ENCODE measurements at regions not wholly inside any gene's neighbourhood (a gene's known extent, or its start where the extent isn't known, plus 50 kb on each side); places are given as distances from the start of the nearest gene placed in this dataset.
"Not testable (repeated sequence)": the region's sequence is repeated elsewhere in the genome, so short reads cannot be mapped to it uniquely, and the experiment has no call there.

DNA sequence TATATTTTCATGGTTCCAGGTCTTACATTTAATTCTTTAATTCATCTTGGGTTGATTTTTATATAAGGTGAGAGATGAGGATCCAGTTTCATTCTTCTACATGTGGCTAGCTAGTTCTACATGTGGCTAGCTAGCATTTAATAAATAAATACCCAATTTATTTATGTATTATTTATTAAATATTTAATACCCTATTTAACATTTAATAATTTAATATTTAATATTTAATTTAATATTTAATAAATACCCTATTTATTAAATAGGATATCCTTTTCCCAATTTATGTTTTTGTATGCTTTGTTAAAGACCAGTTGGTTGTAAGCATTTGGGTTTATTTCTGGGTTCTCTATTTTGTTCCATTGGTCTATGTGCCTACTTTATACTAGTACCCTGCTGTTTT lies 111.0 kb upstream of the PCLO start:
- no peak overlapping the region for H3K27ac ChIP-seq
- TF ChIP-seq, protein P1, sequence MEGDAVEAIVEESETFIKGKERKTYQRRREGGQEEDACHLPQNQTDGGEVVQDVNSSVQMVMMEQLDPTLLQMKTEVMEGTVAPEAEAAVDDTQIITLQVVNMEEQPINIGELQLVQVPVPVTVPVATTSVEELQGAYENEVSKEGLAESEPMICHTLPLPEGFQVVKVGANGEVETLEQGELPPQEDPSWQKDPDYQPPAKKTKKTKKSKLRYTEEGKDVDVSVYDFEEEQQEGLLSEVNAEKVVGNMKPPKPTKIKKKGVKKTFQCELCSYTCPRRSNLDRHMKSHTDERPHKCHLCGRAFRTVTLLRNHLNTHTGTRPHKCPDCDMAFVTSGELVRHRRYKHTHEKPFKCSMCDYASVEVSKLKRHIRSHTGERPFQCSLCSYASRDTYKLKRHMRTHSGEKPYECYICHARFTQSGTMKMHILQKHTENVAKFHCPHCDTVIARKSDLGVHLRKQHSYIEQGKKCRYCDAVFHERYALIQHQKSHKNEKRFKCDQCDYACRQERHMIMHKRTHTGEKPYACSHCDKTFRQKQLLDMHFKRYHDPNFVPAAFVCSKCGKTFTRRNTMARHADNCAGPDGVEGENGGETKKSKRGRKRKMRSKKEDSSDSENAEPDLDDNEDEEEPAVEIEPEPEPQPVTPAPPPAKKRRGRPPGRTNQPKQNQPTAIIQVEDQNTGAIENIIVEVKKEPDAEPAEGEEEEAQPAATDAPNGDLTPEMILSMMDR (conservative IDR thresholded peaks at IDR 0.05; ENCODE audit: low read depth), result no peak
- POLR2A ChIA-PET (ENCODE audit: low non-redundant PET), result no interaction called here
- no peak for DNase-seq (ENCODE audit: low spot score)
- CTCF ChIA-PET, result no interaction called here

GRCh38 chr7:83271212-83272099 lies 108.8 kb upstream of the PCLO start:
- CTCF ChIA-PET, result interaction anchor here (0.6 to 1.0 kb wide), 4 partner anchors 13 to 597 kb away, joined by 3 to 9 read pairs (median 4); no protein-coding TSS in a partner anchor

GRCh38 chr7:83270407-83270806 lies 107.7 kb upstream of the PCLO start:
- TF ChIP-seq, protein P1 (conservative IDR thresholded peaks at IDR 0.05; ENCODE audit: low read depth), result no peak
- ChIA-PET POLR2A (ENCODE audit: low non-redundant PET) (no interaction called here), CTCF (interaction anchor here (0.6 to 1.0 kb wide), 3 partner anchors 12 to 460 kb away, joined by 3 to 4 read pairs (median 3); no protein-coding TSS in a partner anchor)
- H3K27ac ChIP-seq, result no peak overlapping the region
- no peak for DNase-seq (ENCODE audit: low spot score)

More at GRCh38 chr7:83271212-83272099, 108.8 kb upstream of the PCLO start:
- TF ChIP-seq, protein P1 (conservative IDR thresholded peaks at IDR 0.05; ENCODE audit: low read depth), result peak; percentile 40; the same call in 1 of the 2 replicates
- DNase-seq (ENCODE audit: low spot score), result peak; percentile 5
- POLR2A ChIA-PET (ENCODE audit: low non-redundant PET), result no interaction called here
- no peak overlapping the region for H3K27ac ChIP-seq

DNA sequence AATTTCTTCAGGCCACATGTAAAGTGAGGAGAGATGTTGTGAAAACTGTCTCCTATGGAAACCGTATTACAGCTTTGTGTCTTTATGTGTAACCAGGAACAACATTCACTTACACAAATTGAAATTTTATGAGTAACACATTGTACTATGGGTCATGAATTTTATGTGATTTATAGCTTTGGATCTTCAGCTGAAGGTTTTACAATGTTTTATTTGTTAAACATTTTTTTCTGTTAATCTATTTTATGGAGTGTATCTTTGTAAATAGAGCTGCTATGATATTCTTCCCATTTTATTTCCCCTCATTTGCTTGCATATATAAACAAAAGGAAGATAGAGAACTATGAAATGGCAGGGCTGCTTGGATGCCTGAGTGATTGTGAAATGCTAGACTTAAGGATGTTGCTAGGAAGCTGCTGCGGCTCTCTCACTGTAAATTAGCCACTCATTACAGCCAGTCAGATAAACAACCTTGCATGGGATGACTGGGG lies 104.5 kb upstream of the PCLO start:
- H3K27ac ChIP-seq, result no peak overlapping the region
- TF ChIP-seq, protein P1 (conservative IDR thresholded peaks at IDR 0.05; ENCODE audit: low read depth), result no peak
- DNase-seq (ENCODE audit: low spot score), result no peak
- ChIA-PET CTCF (interaction anchor here (0.6 to 1.1 kb wide), 2 partner anchors 10 to 667 kb away, joined by 3 to 4 read pairs; no protein-coding TSS in a partner anchor), POLR2A (ENCODE audit: low non-redundant PET) (no interaction called here)

DNA sequence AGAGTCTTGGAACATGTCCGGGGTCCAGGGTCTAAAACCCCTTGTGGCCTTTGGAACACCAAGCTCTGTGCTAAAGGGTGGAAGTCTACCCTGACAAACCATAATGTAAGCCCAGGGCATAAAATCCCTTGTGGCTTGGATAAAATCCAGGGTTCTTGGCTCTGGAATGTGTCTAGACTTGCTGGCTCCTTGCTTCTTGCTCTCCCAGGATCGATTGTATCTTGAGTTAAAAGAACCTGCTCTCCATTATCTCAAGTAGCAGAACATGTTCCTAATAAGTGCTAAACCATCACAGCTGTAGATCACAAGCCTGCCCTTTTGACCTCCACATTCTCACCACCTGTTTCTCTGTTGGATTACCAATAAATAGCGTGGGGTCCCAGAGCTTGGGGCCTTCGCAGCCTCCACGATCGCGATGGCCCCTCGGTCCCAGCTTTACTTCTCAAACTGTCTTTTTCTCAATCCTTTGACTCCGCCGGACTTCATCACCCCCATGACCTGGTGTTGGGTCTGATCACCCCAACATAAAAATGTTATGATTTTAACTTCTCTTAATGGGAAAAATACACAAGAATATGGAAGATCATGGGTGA lies 100.9 kb upstream of the PCLO start:
- CTCF ChIA-PET; H3K27ac ChIP-seq; DNase-seq (ENCODE audit: low spot score); POLR2A ChIA-PET (ENCODE audit: low non-redundant PET): not testable (repeated sequence)

GRCh38 chr7:83259064-83259463 lies 96.4 kb upstream of the PCLO start:
- ChIA-PET CTCF (interaction anchor here (0.5 kb wide), 1 partner anchor 450 kb away, joined by 3 read pairs; no protein-coding TSS in a partner anchor), POLR2A (ENCODE audit: low non-redundant PET) (no interaction called here)
- H3K27ac ChIP-seq, result no peak overlapping the region
- no peak for DNase-seq (ENCODE audit: low spot score)
- TF ChIP-seq, protein P1 (conservative IDR thresholded peaks at IDR 0.05; ENCODE audit: low read depth), result no peak

Data from RWPE1 (cell line).